Cardiac fibroblast (primary cell): ENCODE measurements at regions not wholly inside any gene's neighbourhood (a gene's known extent, or its start where the extent isn't known, plus 50 kb on each side); places are given as distances from the start of the nearest gene placed in this dataset.

Source experiments
- DNase-seq, 2 donors: peaks; one replicate each; pipeline versions ENCODE4 v3.0.0 to v3.0.0-alpha.2; 2010; ENCODE audit warnings: low read depth in 2 of 2
- H3K4me3 ChIP-seq, 2 donors: replicated peaks in 1 of 2; 1 replicate in 1 of 2; 2 replicates in 1 of 2; pipeline ENCODE4 v1.5.1; 2011; ENCODE audit warnings: low read depth in 2 of 2, low read length in 2 of 2, mild to moderate bottlenecking in 2 of 2, moderate library complexity in 1 of 2
- CTCF ChIP-seq: IDR thresholded peaks from one replicate; pipeline ENCODE4 v1.5.1; 2011; ENCODE audit warnings: low read depth, mild to moderate bottlenecking, low read length, inconsistent platforms

- no peak for DNase-seq
- H3K4me3 ChIP-seq = no peak overlapping the region
- no peak for TF ChIP-seq CTCF
Measured at GRCh38 chr1:30312226-30312625, 411.2 kb downstream of the MATN1 start.

GRCh38 chr1:30311749-30312148, 411.6 kb downstream of the MATN1 start:
- DNase-seq = no peak
- TF ChIP-seq CTCF = no peak
- H3K4me3 ChIP-seq = no peak overlapping the region

GRCh38 chr1:30310966-30311742, 412.2 kb downstream of the MATN1 start:
- DNase-seq = no peak
- TF ChIP-seq CTCF = no peak
- H3K4me3 ChIP-seq = no peak overlapping the region

- H3K4me3 ChIP-seq = no peak overlapping the region
- TF ChIP-seq CTCF = no peak
- no peak for DNase-seq
Measured at GRCh38 chr1:30307182-30307581, 416.2 kb downstream of the MATN1 start.

- no peak for DNase-seq
- TF ChIP-seq CTCF = no peak
- no peak overlapping the region for H3K4me3 ChIP-seq
Measured at GRCh38 chr1:30305519-30305918, 417.9 kb downstream of the MATN1 start.

GRCh38 chr1:30305061-30305460, 418.3 kb downstream of the MATN1 start:
- H3K4me3 ChIP-seq = no peak overlapping the region
- DNase-seq = no peak
- no peak for TF ChIP-seq CTCF

- no peak for DNase-seq
- H3K4me3 ChIP-seq = no peak overlapping the region
- no peak for TF ChIP-seq CTCF
Measured at GRCh38 chr1:30304080-30304479, 419.3 kb downstream of the MATN1 start.
